ENCODE measurements at regions not wholly inside any gene's neighbourhood (a gene's known extent, or its start where the extent isn't known, plus 50 kb on each side); places are given as distances from the start of the nearest gene placed in this dataset.
"Not testable (repeated sequence)": the region's sequence is repeated elsewhere in the genome, so short reads cannot be mapped to it uniquely, and the experiment has no call there.

GRCh38 chr15:95205830-95206229 lies 974.5 kb downstream of the MCTP2 start:
- H3K9ac ChIP-seq (ENCODE audit: low read depth, low read length); H3K9me3 ChIP-seq (replicated peaks; ENCODE audit: low read length); H3K27me3 ChIP-seq (ENCODE audit: control insufficient read depth, insufficient read depth, low read length); H3K4me3 ChIP-seq (ENCODE audit: low read length); H3K4me2 ChIP-seq (ENCODE audit: low read length); H3K4me1 ChIP-seq (ENCODE audit: control insufficient read depth, insufficient read depth, low read length); H3K36me3 ChIP-seq (ENCODE audit: insufficient read depth, low read length): not testable (repeated sequence)

- Histone ChIP-seq H3K4me1 (ENCODE audit: control insufficient read depth, insufficient read depth, low read length) (no peaks in the 10 kb centered on the region), H3K4me3 (ENCODE audit: low read length) (no peak overlapping the region), H3K9ac (ENCODE audit: low read depth, low read length) (no peak overlapping the region), H3K4me2 (ENCODE audit: low read length) (no peak overlapping the region), H3K36me3 (ENCODE audit: insufficient read depth, low read length) (no peaks in the 10 kb centered on the region), H3K27me3 (ENCODE audit: control insufficient read depth, insufficient read depth, low read length) (no peaks in the 10 kb centered on the region), H3K9me3 (replicated peaks; ENCODE audit: low read length) (no peaks in the 10 kb centered on the region)
Measured at GRCh38 chr15:95208071-95208470, 976.7 kb downstream of the MCTP2 start.

GRCh38 chr15:95208988-95209387 lies 977.6 kb downstream of the MCTP2 start:
- no peaks in the 10 kb centered on the region for H3K36me3 ChIP-seq (ENCODE audit: insufficient read depth, low read length)
- H3K4me1 ChIP-seq (ENCODE audit: control insufficient read depth, insufficient read depth, low read length) = no peaks in the 10 kb centered on the region
- H3K4me3 ChIP-seq (ENCODE audit: low read length) = no peak overlapping the region
- no peaks in the 10 kb centered on the region for H3K27me3 ChIP-seq (ENCODE audit: control insufficient read depth, insufficient read depth, low read length)
- no peak overlapping the region for H3K4me2 ChIP-seq (ENCODE audit: low read length)
- no peaks in the 10 kb centered on the region for H3K9me3 ChIP-seq (replicated peaks; ENCODE audit: low read length)
- no peak overlapping the region for H3K9ac ChIP-seq (ENCODE audit: low read depth, low read length)

GRCh38 chr15:95210436-95210981 lies 979.1 kb downstream of the MCTP2 start:
- no peaks in the 10 kb centered on the region for H3K27me3 ChIP-seq (ENCODE audit: control insufficient read depth, insufficient read depth, low read length)
- H3K4me2 ChIP-seq (ENCODE audit: low read length) = no peak overlapping the region
- H3K4me1 ChIP-seq (ENCODE audit: control insufficient read depth, insufficient read depth, low read length) = no peaks in the 10 kb centered on the region
- H3K36me3 ChIP-seq (ENCODE audit: insufficient read depth, low read length) = no peaks in the 10 kb centered on the region
- no peaks in the 10 kb centered on the region for H3K9me3 ChIP-seq (replicated peaks; ENCODE audit: low read length)
- H3K4me3 ChIP-seq (ENCODE audit: low read length) = no peak overlapping the region
- no peak overlapping the region for H3K9ac ChIP-seq (ENCODE audit: low read depth, low read length)

GRCh38 chr15:95215017-95215416 lies 983.7 kb downstream of the MCTP2 start:
- Histone ChIP-seq H3K9me3 (replicated peaks; ENCODE audit: low read length) (no peaks in the 10 kb centered on the region), H3K4me1 (ENCODE audit: control insufficient read depth, insufficient read depth, low read length) (no peaks in the 10 kb centered on the region), H3K4me2 (ENCODE audit: low read length) (no peak overlapping the region), H3K4me3 (ENCODE audit: low read length) (no peak overlapping the region), H3K36me3 (ENCODE audit: insufficient read depth, low read length) (no peaks in the 10 kb centered on the region), H3K9ac (ENCODE audit: low read depth, low read length) (no peak overlapping the region), H3K27me3 (ENCODE audit: control insufficient read depth, insufficient read depth, low read length) (no peaks in the 10 kb centered on the region)

- H3K4me3 ChIP-seq (ENCODE audit: low read length) = no peak overlapping the region
- no peaks in the 10 kb centered on the region for H3K9me3 ChIP-seq (replicated peaks; ENCODE audit: low read length)
- H3K4me1 ChIP-seq (ENCODE audit: control insufficient read depth, insufficient read depth, low read length) = no peaks in the 10 kb centered on the region
- no peaks in the 10 kb centered on the region for H3K27me3 ChIP-seq (ENCODE audit: control insufficient read depth, insufficient read depth, low read length)
- no peaks in the 10 kb centered on the region for H3K36me3 ChIP-seq (ENCODE audit: insufficient read depth, low read length)
- H3K9ac ChIP-seq (ENCODE audit: low read depth, low read length) = no peak overlapping the region
- no peak overlapping the region for H3K4me2 ChIP-seq (ENCODE audit: low read length)
Measured at GRCh38 chr15:95226835-95227234, 995.5 kb downstream of the MCTP2 start.

- H3K4me3 ChIP-seq (ENCODE audit: low read length) = no peak overlapping the region
- H3K36me3 ChIP-seq (ENCODE audit: insufficient read depth, low read length) = no peaks in the 10 kb centered on the region
- H3K9me3 ChIP-seq (replicated peaks; ENCODE audit: low read length) = no peaks in the 10 kb centered on the region
- no peaks in the 10 kb centered on the region for H3K4me1 ChIP-seq (ENCODE audit: control insufficient read depth, insufficient read depth, low read length)
- H3K27me3 ChIP-seq (ENCODE audit: control insufficient read depth, insufficient read depth, low read length) = no peaks in the 10 kb centered on the region
- no peak overlapping the region for H3K9ac ChIP-seq (ENCODE audit: low read depth, low read length)
- H3K4me2 ChIP-seq (ENCODE audit: low read length) = no peak overlapping the region
Measured at GRCh38 chr15:95227235-95227634, 995.9 kb downstream of the MCTP2 start.

- Histone ChIP-seq H3K9me3 (replicated peaks; ENCODE audit: low read length) (no peaks in the 10 kb centered on the region), H3K27me3 (ENCODE audit: control insufficient read depth, insufficient read depth, low read length) (no peaks in the 10 kb centered on the region), H3K9ac (ENCODE audit: low read depth, low read length) (no peak overlapping the region), H3K4me2 (ENCODE audit: low read length) (no peak overlapping the region), H3K4me3 (ENCODE audit: low read length) (no peak overlapping the region), H3K4me1 (ENCODE audit: control insufficient read depth, insufficient read depth, low read length) (no peaks in the 10 kb centered on the region), H3K36me3 (ENCODE audit: insufficient read depth, low read length) (no peaks in the 10 kb centered on the region)
Measured at GRCh38 chr15:95228856-95229555, 997.6 kb downstream of the MCTP2 start.

- Histone ChIP-seq H3K36me3 (ENCODE audit: insufficient read depth, low read length) (no peaks in the 10 kb centered on the region), H3K4me1 (ENCODE audit: control insufficient read depth, insufficient read depth, low read length) (no peaks in the 10 kb centered on the region), H3K9ac (ENCODE audit: low read depth, low read length) (no peak overlapping the region), H3K27me3 (ENCODE audit: control insufficient read depth, insufficient read depth, low read length) (no peaks in the 10 kb centered on the region), H3K4me2 (ENCODE audit: low read length) (no peak overlapping the region), H3K9me3 (replicated peaks; ENCODE audit: low read length) (no peaks in the 10 kb centered on the region), H3K4me3 (ENCODE audit: low read length) (no peak overlapping the region)
Measured at GRCh38 chr15:95235033-95235432, 1003.7 kb downstream of the MCTP2 start.

- Histone ChIP-seq H3K4me2 (ENCODE audit: low read length) (peak overlapping the region; percentile 66), H3K27me3 (ENCODE audit: control insufficient read depth, insufficient read depth, low read length) (no peaks in the 10 kb centered on the region), H3K36me3 (ENCODE audit: insufficient read depth, low read length) (no peaks in the 10 kb centered on the region), H3K9ac (ENCODE audit: low read depth, low read length) (no peak overlapping the region), H3K4me1 (ENCODE audit: control insufficient read depth, insufficient read depth, low read length) (peaks cover 13% of the 10 kb centered on the region), H3K9me3 (replicated peaks; ENCODE audit: low read length) (no peaks in the 10 kb centered on the region), H3K4me3 (ENCODE audit: low read length) (peak overlapping the region; percentile 47)
Measured at GRCh38 chr15:95247071-95247984, 1016.0 kb downstream of the MCTP2 start.

- Histone ChIP-seq H3K4me3 (ENCODE audit: low read length) (no peak overlapping the region), H3K9ac (ENCODE audit: low read depth, low read length) (no peak overlapping the region), H3K4me2 (ENCODE audit: low read length) (no peak overlapping the region), H3K36me3 (ENCODE audit: insufficient read depth, low read length) (no peaks in the 10 kb centered on the region), H3K9me3 (replicated peaks; ENCODE audit: low read length) (no peaks in the 10 kb centered on the region), H3K4me1 (ENCODE audit: control insufficient read depth, insufficient read depth, low read length) (peaks cover 20% of the 10 kb centered on the region), H3K27me3 (ENCODE audit: control insufficient read depth, insufficient read depth, low read length) (no peaks in the 10 kb centered on the region)
Measured at GRCh38 chr15:95249524-95249923, 1018.2 kb downstream of the MCTP2 start.
